Left kidney (tissue), 1 donor: ENCODE measurements at regions not wholly inside any gene's neighbourhood (a gene's known extent, or its start where the extent isn't known, plus 50 kb on each side); places are given as distances from the start of the nearest gene placed in this dataset.
"Not testable (repeated sequence)": the region's sequence is repeated elsewhere in the genome, so short reads cannot be mapped to it uniquely, and the experiment has no call there.

ENCODE experiments used
- DNase-seq: peaks from one replicate; pipeline ENCODE4 v3.0.0-alpha.2; 2013

GRCh38 chr9:29628856-29629255 lies 2055.6 kb upstream of the C9orf72 start:
- not testable (repeated sequence) for DNase-seq

GRCh38 chr9:29637471-29638237 lies 2064.4 kb upstream of the C9orf72 start:
- no peak for DNase-seq

GRCh38 chr9:29640507-29640906 lies 2067.2 kb upstream of the C9orf72 start:
- DNase-seq: no peak

- no peak for DNase-seq
Observed at GRCh38 chr9:29644514-29644913, 2071.2 kb upstream of the C9orf72 start.

- no peak for DNase-seq
Observed at GRCh38 chr9:29647451-29647850, 2074.2 kb upstream of the C9orf72 start.

- no peak for DNase-seq
Observed at GRCh38 chr9:29648132-29648531, 2074.9 kb upstream of the C9orf72 start.

- no peak for DNase-seq
Observed at GRCh38 chr9:29648601-29649000, 2075.3 kb upstream of the C9orf72 start.

- no peak for DNase-seq
Observed at GRCh38 chr9:29656641-29657406, 2083.5 kb upstream of the C9orf72 start.

GRCh38 chr9:29657821-29658220 lies 2084.5 kb upstream of the C9orf72 start:
- DNase-seq: no peak

GRCh38 chr9:29659014-29659413 lies 2085.7 kb upstream of the C9orf72 start:
- DNase-seq: no peak

- no peak for DNase-seq
Observed at GRCh38 chr9:29659736-29660135, 2086.5 kb upstream of the C9orf72 start.

GRCh38 chr9:29668732-29669131 lies 2095.5 kb upstream of the C9orf72 start:
- DNase-seq: no peak

- DNase-seq: no peak
Observed at GRCh38 chr9:29669613-29670012, 2096.3 kb upstream of the C9orf72 start.

- DNase-seq: no peak
Observed at GRCh38 chr9:29685531-29685930, 2112.2 kb upstream of the C9orf72 start.

GRCh38 chr9:29691145-29691544 lies 2117.9 kb upstream of the C9orf72 start:
- DNase-seq: no peak

GRCh38 chr9:29691758-29692407 lies 2118.6 kb upstream of the C9orf72 start:
- DNase-seq: no peak

GRCh38 chr9:29697011-29697410 lies 2123.7 kb upstream of the C9orf72 start:
- no peak for DNase-seq

GRCh38 chr9:29701559-29701958 lies 2128.3 kb upstream of the C9orf72 start:
- DNase-seq: no peak

- no peak for DNase-seq
Observed at GRCh38 chr9:29701971-29702370, 2128.7 kb upstream of the C9orf72 start.

GRCh38 chr9:29714860-29715259 lies 2141.6 kb upstream of the C9orf72 start:
- DNase-seq: no peak

GRCh38 chr9:29717631-29718030 lies 2144.3 kb upstream of the C9orf72 start:
- DNase-seq: no peak

- DNase-seq: no peak
Observed at GRCh38 chr9:29730163-29730562, 2156.9 kb upstream of the C9orf72 start.

GRCh38 chr9:29740518-29740917 lies 2167.2 kb upstream of the C9orf72 start:
- DNase-seq: no peak
